Left kidney (tissue), 1 donor: ENCODE measurements at regions not wholly inside any gene's neighbourhood (a gene's known extent, or its start where the extent isn't known, plus 50 kb on each side); places are given as distances from the start of the nearest gene placed in this dataset.

Experiments
- DNase-seq: peaks from one replicate; pipeline ENCODE4 v3.0.0-alpha.2; 2013

DNA sequence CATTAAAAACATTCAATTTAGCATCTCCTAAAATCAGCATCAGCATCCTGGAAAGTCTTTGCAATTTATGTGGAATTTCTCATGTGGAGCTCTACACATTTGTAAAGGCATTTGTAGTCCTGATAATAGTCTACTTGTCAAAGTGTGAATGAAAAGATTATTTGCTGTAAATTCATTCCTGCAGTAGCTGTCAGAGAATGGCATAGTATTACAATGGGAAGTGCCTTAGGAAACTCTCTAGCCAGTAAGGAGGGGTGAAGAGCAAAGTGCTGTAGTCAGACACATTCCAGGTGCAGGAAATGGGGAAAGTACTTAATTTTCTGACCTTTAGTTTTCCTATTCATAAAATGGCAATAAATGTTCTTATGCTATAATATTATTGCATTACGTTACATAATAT is 627.9 kb downstream of the KCTD16 start:
- no peak for DNase-seq

DNA sequence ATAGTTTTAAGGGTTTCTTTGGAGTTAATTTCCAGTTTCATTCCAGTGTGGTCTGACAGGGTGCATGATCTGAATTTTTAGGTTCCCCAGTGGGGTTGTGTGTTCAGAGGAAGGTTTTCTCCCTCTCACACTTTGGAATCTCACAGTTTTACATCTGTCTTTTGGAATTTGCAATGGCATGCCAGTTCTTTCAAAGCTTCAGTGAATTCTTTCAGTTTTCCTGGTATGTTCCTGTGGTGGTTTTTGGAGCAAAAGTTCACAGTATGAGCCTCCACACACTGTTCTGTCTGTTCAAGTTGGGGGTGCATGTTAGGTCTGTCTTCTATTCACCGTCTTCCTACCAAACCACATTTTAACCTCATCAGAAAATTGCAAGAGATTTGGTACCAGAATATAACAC is 624.2 kb downstream of the KCTD16 start:
- DNase-seq, result no peak

DNA sequence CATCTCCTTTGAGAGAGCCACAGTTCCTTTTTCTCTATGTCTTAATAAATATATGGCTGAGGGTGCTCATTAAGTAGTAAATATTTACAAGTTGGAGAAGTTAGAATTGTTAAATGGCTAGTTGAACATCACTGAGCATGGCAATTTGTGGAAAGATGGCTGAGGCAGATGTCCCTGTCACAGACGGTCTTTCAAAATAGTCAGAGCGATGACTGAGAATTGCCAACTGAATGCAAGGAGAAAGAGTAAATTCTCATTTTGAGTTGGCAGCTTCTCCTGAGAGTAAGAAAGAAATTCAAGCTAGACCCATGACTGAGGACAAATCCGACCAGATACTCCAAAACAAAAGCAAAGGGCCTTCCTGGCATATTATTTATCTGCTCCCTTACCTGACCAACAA is 617.9 kb downstream of the KCTD16 start:
- DNase-seq, result no peak

DNA sequence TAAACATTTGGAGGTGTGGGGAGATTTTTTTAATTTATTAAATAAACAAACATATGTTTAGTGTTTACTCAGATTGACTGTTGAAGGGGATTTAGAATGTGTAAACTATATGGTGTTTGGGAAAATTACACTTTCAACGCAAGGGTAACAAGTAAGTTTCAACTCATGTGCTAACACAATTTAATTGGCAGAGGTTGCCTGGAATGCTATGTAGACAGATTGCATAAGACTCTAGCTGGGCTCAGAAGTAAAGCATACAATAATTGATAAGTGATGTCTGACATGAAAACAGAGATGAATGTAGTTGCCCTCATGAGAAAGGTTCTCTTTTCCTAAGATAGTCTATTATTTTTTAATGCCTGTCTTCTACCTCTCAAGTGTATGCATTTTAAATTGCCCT is 617.4 kb downstream of the KCTD16 start:
- no peak for DNase-seq

DNA sequence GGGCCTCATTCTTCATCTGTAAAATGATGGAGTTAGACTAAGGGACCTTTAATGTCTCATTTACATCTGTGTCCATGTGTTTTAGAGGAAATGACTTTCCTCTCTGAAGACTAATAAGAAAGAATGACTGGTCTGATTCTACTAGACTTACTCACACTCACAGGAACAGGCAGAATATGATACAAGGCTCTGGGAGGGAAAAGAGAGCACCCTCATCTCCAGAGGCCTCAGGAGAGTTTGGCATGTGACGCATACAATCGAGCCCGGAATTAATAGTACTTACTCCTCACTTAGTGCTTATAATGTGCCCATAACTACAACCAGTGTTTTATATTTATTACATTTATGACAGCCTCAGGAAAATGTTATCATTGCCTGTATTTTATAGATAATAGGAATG is 608.7 kb downstream of the KCTD16 start:
- no peak for DNase-seq

DNA sequence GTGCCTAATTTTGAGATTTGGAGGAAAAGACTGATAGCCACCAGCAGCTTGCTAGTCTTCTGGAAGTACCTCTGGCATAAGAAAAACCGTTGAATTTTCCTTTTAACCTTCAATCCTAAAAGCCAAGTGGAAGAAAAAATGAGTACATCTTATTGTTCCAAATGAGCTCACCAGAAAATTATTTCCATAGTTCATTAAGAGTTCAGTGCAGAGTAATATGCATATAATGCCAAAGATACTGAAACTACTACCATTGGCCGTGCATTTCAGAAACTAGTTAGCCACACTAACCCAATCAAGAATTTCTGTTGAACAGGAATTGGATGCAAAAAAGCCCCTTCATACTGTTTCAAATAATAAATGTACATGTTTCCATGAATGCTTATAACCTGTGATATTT is 607.9 kb downstream of the KCTD16 start:
- DNase-seq, result no peak

DNA sequence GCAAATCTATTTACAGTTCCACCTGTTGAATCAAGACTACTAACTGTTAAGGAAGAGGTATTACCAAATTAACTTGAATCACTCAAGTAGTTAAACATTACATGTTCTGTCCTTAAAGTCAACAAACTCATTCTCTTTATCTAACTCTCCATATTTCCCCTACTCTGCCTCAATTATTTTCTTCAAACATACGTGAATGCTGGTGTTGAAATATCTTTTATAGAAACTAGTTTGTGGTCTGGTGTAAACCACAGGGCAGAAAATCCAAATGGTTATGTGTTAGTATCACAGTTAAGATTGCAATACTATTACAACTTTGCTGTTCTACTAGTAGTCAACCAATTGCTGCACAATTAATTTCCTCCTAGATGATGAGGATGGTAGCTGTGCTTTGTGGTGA is 603.5 kb downstream of the KCTD16 start:
- DNase-seq, result no peak

DNA sequence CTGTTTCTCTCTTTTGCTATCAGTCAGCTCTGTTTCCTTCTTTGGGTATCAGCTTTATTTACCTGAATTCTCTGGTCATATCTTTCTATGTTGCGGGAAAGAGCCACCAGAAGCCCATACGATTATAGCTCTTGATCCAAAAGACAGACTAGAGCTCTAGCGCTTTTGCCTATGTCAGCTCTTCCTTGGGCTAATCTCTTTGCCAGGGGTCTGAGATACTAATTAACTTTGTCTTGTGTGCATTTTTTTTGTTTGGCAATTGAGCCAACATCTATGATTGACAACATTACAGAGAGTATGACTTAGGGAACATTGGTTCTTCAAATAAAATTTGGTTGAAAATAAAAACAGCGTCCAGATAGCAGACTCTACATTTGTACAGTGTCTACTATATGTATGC is 603.0 kb downstream of the KCTD16 start:
- DNase-seq, result no peak

DNA sequence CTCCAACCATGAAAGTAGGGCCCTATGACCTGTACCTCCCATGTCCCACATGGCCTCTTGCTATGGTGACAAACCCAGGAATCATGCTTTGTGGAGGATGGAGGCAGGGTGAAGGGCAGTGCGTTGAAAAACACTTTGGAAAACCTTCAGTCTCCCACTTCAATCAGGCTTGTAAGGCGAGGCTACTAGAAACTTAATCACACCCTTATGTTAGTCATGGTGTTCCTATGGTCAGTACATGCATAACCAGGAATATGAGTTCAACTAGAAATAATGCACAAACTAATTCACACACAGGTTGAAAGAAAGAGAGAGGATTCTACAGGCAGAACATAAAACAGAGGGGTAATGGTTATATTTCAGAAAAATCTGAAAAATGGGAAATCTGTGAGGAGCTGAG is 601.1 kb downstream of the KCTD16 start:
- no peak for DNase-seq

DNA sequence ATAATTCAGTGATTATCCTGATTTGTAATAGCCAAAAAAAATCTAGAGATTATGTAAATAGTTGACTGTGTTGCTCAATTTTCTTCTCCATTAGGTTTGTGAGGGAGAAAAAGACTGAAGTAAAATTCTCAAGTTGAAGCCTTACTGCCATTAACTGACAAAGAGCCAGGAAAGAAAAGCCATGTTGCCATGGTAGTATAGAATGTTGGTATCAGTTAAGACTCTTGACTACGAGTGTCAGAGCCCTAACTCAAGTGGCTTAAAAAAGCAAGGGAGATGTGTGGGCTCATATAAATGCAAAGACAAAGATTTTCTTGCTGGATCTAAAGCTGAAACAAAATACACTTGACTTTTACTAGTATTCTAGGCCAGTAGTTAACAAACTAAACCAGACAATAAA is 571.7 kb downstream of the KCTD16 start:
- DNase-seq, result no peak

DNA sequence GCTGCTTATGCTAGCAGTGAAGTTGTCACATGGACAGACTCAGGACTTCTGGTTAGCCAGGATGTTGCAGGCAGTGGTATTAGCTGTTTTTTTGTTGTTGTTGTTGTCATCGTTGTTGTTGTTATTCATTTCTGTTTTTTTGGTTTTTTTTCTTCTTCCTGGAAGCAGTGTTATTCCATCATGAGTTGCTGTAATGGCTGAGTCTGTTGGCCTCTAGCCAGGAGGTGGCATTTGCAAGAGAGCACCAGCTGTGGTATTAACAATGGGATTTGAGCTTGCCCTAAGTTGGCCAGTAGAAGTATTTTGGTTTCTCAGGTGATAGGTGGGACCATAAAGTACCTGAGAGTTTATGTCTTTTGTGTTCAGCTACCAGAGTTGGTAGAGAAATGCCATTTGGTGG is 561.1 kb downstream of the KCTD16 start:
- no peak for DNase-seq

DNA sequence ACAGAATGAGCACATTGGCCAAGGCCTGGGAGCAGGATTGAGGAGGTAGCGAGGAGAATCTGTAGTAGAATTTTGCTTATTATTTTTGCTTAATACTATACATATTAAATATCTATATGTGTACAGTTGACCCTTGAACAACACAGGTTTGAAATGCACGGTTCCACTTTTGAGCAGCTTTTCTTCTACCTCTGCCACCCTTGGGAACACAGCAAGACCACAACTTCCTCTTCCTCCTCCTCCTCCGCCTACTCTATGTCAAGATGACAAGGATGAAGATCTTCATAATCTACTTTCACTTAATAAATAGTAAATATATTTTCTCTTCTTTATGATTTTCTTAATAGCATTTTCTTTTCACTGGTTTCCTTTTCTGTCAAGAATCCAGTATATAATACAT is 541.4 kb downstream of the KCTD16 start:
- DNase-seq, result no peak

DNA sequence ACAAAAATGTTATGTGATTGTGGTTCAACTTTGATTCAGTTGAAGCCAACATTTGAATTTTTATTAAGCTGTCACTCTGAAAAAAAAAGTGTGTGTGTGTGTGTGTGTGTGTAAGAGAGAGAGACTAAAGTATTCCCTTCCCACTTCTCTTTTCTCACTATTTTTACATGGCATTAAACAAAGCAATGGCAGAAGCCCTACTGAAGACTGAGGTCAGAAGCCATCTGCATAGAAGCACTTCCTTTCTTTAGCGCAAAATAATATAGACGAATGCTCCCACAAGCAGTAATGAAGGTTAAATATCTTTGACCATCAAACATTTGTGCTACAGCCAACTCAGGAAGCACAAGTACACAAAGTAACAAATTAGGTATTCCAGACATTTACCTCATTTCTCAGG is 540.5 kb downstream of the KCTD16 start:
- no peak for DNase-seq

DNA sequence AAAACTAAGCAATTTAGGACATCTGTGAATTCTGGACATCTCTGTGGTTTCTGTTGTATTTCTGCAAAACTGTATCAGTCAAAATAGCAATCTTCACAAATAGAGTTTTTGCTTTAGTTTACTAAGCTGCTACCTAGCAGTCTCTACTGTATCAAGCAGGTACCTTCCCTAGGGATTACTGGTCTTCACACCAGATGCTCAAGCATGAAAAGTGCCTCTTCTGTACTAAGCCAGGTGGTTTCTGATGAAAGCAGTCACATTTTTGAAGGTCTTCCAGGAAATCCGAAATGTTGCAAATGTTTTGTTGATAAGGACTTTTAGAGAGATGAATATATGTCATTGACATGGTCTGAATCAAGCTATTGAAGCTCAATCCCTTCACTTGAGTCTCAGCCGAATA is 540.0 kb downstream of the KCTD16 start:
- DNase-seq, result no peak

DNA sequence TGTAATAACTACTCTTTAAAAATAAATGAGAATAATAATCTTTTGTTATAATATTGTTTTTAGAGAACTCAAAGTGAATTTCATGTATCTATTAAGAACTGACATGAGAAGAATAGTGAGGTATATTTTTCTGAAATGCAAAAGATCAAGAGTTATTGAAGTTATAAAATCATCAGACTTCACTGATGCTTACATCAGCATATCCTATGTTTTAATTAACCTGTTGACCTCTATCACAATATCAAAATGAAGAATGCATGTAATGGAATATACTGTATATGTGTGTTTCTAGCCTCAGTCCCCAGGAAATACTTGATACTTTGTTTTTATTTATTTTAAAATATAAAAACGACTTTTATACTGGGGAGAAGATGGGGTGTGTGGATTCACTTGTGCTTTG is 533.1 kb downstream of the KCTD16 start:
- no peak for DNase-seq

DNA sequence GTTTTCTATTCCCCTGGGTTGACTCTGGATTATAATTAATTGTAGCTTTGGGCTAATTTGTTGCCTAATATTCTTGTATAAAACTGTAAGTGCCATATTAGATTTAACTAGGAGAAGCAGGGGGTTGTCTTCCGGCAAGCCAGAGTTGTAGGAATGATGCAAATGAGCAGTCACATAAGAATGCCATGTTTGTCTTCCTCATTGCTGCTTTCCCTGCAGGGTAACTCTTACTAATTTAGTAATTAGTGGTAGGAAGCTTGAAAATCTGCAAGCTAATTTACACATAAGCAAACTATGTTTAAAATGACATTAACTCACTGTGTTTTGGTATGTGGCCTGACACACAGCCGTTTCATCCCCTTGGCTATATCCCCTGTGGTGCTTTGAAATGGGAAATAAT is 527.8 kb downstream of the KCTD16 start:
- no peak for DNase-seq

DNA sequence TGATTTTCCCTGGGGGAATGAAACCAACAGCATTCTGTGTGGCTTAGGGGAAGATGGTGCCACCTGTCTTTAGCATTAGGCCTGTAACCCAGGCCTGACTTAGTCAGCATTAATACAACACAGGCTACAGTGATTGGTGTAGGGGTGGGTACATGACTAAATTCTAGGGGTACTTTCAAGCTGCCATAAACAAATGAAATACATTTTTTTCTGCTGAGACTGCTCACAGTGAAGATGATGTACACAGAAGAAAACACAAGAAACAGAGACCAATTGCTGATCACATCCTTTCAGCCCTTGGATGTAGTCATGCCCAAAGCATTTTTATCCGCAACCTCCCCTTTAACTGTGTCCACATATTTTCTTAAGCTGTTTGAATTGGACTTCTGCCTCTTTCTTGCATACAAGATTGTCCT is 527.2 kb downstream of the KCTD16 start:
- DNase-seq, result no peak

DNA sequence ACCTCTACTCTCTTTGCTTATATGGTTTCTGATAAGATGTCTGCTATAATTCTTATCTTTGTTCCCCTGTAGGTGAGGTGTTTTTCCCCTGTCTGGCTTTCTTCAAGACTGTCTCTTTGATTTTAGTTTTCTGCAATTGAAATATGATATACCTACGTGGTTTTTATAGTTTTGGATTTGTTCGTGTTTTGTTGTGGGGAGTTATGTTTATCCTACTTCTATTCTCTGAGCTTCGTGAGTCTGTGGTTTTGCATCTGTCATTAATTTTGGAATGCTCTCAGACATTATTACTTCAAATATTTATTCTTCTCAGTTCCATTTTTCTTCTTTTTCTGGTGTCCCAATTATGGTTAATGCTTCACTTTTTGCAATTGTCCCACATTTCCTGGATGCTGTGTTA is 521.3 kb downstream of the KCTD16 start:
- DNase-seq, result no peak

DNA sequence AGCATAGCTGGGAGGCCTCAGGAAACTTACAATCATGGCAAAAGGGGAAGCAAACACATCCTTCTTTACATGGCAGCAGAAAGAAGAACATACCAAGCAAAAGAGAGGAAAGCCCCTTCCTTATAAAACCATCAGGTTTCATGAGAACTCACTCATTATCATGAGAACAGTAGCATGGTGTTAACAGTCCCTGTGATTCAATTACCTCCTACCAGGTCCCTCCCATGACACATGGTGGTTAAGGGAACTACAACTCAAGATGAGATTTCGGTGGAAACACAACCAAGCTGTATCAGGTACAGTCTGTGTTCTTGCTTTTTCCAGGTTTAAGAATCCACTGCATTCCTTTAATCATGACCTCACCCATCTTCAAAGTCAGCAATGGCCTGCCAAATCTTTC is 514.2 kb downstream of the KCTD16 start:
- DNase-seq, result no peak

DNA sequence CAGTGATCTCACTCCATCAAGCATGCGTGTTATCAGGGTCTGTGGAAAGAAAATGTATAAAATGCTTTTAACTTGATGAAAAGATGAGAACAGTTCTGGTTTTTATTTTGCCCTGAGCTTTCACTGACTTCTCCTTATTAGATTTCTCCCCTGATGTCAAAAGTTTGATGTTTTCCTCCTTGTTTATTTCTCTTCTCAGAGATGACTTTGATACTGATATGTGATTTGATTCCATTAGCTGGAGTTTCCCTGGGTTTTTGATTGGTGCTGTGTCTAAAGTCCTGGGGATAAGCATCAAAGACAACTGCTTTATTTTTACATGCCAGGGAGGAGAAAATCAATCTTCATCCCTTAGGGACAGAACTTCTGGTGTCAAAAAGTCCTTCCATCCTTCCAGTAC is 510.0 kb downstream of the KCTD16 start:
- DNase-seq, result no peak

DNA sequence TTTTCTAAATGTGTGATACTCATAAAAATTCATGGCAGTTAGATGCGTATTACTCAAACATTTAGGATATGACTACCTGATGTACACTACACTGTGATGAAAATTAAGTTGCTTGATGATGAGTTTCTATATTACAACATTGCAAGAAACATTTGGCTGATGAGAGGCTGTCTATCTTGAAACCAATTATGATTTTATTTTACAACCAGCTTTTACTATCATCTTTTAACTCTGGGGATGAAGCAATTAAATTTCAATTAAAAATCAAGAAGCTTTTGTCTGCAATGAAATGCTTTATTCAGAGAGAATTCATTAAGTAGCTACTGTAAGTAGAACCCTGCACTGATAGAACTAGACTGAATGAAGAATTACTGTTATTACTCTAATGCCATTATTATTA is 500.4 kb downstream of the KCTD16 start:
- DNase-seq, result no peak

DNA sequence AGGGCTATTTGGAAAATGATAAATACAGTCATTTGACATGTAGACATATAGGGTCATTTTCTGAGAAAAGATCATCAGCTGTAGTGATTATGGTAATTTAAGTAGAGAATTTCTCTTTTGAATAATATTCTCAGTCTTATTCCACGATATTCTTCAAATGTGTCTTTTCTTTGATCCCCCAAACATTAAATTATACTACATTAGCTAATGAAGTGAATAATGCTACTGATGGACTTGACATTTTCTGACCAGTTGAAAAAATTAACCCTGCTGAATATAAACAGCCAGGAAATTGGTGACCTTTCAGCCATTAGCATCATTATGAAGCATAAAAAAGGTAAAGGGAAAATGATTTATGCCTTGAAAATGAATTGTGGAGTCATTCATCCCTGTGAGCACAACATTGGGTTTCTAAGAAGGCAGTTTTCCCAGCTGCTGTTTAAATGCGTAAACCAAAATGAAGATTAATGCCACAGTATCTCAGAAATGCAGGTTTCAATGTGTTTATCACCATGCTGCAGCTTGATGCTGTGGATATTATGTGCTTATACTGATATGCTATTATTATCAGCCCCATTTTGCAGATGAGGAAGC is 489.1 kb downstream of the KCTD16 start:
- no peak for DNase-seq

DNA sequence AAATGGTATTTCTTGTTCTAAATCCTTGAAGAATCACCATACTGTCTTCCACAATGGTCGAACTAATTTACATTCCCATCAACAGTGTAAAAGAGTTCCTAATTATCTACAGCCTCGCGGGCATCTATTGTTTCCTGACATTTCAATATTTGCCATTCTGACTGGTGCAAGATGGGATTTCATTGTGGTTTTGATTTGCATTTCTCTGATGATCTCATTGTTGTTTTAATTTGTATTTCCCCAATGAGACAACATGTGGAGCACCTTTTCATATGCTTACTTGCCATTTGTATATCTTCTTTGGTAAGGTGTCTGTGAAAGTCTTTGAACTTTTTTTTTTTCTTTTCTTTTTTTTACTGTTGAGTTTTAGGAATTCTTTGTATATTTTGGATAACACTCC is 473.6 kb downstream of the KCTD16 start:
- no peak for DNase-seq

DNA sequence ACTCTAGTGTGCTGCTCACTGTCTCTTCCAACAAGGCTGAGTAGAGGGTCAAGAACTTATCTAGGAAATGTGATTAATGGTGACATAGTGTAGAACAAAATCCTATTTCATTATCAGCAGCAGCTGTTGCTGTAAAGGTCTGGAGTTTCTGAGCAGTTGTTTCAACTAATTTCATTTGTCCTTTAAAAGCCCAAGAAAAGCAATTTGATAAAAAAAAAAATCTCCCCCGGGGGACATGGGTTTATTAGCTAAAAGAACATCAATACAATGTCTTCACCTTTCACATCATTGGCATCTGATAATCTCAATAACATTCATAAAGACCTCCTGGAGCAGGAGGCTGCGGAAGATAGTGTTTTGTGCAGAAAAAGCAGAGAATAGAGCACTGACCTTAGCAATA is 468.1 kb downstream of the KCTD16 start:
- DNase-seq, result no peak

DNA sequence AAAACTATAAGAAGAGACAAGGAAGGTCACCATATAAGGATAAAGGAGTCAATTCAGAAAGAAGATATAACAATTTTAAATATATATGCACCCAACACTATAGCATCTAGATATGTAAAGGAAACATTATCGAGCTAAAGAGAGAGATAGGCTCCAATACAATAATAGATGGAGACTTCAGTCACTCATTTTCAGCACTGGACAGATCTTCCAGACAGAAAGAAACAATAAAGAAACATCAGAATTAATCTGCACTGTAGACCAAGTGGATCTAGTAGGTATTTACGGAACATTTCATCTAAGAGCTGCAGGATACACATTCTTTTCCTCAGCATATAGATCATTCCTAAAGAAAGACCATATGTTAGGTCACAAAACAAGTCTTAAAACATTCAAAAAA is 463.5 kb downstream of the KCTD16 start:
- no peak for DNase-seq
